C4-2B (cell line): ENCODE measurements at regions not wholly inside any gene's neighbourhood (a gene's known extent, or its start where the extent isn't known, plus 50 kb on each side); places are given as distances from the start of the nearest gene placed in this dataset.
"Not testable (repeated sequence)": the region's sequence is repeated elsewhere in the genome, so short reads cannot be mapped to it uniquely, and the experiment has no call there.

Experiments
- H3K27ac ChIP-seq: fragments of 450-650 bp; 2 replicates; pipeline ENCODE4 v1.5.1; 2017
- CTCF ChIP-seq: fragments of 450-650 bp; conservative IDR thresholded peaks from 2 replicates; pipeline ENCODE4 v1.5.1; 2017; ENCODE audit warnings: mild to moderate bottlenecking
- ZFX ChIP-seq: fragments of 450-650 bp; IDR thresholded peaks from 2 replicates; pipeline ENCODE4 v1.6.1; 2017

GRCh38 chr4:140223056-140223810, 69.2 kb upstream of the MAML3 start:
- TF ChIP-seq ZFX (no peak), CTCF (no peak)
- no peak overlapping the region for H3K27ac ChIP-seq

- TF ChIP-seq ZFX (no peak), CTCF (no peak)
- no peak overlapping the region for H3K27ac ChIP-seq
These were observed 68.2 kb upstream of the MAML3 start for GRCh38 chr4:140222171-140222570.

GRCh38 chr4:140220058-140220457, 66.1 kb upstream of the MAML3 start:
- H3K27ac ChIP-seq = no peak overlapping the region
- TF ChIP-seq ZFX (no peak), CTCF (no peak)

GRCh38 chr4:140219567-140219966, 65.6 kb upstream of the MAML3 start:
- TF ChIP-seq CTCF = no peak
- no peak for TF ChIP-seq ZFX
- no peak overlapping the region for H3K27ac ChIP-seq

- not testable (repeated sequence) for H3K27ac ChIP-seq
These were observed 65.1 kb upstream of the MAML3 start for GRCh38 chr4:140219070-140219469.

- H3K27ac ChIP-seq = no peak overlapping the region
- TF ChIP-seq ZFX (no peak), CTCF (no peak)
These were observed 59.8 kb upstream of the MAML3 start for GRCh38 chr4:140213749-140214148.

GRCh38 chr4:140213116-140213515, 59.1 kb upstream of the MAML3 start:
- TF ChIP-seq CTCF = no peak
- TF ChIP-seq ZFX = no peak
- H3K27ac ChIP-seq = no peak overlapping the region

- H3K27ac ChIP-seq = no peak overlapping the region
- TF ChIP-seq CTCF = no peak
- no peak for TF ChIP-seq ZFX
These were observed 58.7 kb upstream of the MAML3 start for GRCh38 chr4:140212646-140213045.
